Rectal smooth muscle tissue (tissue), 1 donor: ENCODE measurements at regions not wholly inside any gene's neighbourhood (a gene's known extent, or its start where the extent isn't known, plus 50 kb on each side); places are given as distances from the start of the nearest gene placed in this dataset.

Experiments
- H3K27ac ChIP-seq: one replicate; pipeline ENCODE4 v1.7.0; 2013; ENCODE audit warnings: low read depth, low read length, inconsistent platforms
- H3K27me3 ChIP-seq: one replicate; pipeline ENCODE4 v1.7.0; 2013; ENCODE audit warnings: low read length; ENCODE audit not compliant: control insufficient read depth, insufficient read depth
- H3K36me3 ChIP-seq: one replicate; pipeline ENCODE4 v1.7.0; 2013; ENCODE audit warnings: low read length; ENCODE audit not compliant: control insufficient read depth, insufficient read depth
- H3K4me1 ChIP-seq: one replicate; pipeline ENCODE4 v1.7.0; 2013; ENCODE audit warnings: low read length; ENCODE audit not compliant: control insufficient read depth, insufficient read depth
- H3K4me3 ChIP-seq: one replicate; pipeline ENCODE4 v1.7.0; 2013; ENCODE audit warnings: low read length
- H3K9ac ChIP-seq: one replicate; pipeline ENCODE4 v1.7.0; 2013; ENCODE audit warnings: low read length

DNA sequence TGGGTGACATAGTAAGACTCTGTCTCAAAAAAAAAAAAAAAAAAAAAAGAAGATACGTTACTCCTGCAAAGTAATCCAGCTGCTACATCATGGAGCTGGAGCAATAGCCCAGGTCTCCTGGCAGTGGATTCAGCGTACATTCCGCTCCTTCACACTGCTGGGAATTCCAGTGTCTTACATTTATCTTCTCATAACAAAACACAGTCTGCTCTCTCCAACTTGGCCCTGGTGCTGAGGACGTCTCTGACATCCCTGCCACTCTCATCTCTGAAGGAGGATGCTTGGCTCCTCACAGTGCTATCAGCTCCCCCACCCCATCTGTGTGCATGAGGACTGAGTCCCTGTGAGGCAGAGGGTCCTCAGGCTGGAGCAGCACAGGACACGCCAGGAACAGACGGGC lies 529.8 kb downstream of the CD83 start:
- H3K36me3 ChIP-seq, result no peaks in the 10 kb centered on the region
- no peaks in the 10 kb centered on the region for H3K27me3 ChIP-seq
- no peak overlapping the region for H3K4me3 ChIP-seq
- H3K9ac ChIP-seq, result no peak overlapping the region
- H3K27ac ChIP-seq, result no peak overlapping the region
- no peaks in the 10 kb centered on the region for H3K4me1 ChIP-seq

DNA sequence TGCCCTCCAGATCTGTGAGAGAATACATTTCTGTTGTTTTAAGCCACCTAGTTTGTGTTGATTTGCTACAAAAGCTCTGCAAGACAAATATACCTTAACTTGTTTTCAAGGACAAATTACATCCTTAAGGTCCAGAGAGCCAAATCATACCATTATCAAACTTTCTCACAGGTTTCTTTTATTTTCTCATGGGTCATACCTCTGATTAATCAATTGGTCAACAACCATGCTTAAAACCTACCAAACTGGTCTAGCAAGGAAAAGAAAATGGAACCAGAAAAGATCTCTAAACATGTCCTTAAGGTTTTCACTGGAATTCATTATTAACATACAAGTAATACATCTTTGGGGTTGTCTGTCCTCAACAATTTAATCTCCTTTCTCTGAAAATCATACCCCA lies 535.0 kb downstream of the CD83 start:
- no peaks in the 10 kb centered on the region for H3K27me3 ChIP-seq
- peaks cover 3% of the 10 kb centered on the region for H3K4me1 ChIP-seq
- H3K27ac ChIP-seq, result no peak overlapping the region
- no peaks in the 10 kb centered on the region for H3K36me3 ChIP-seq
- H3K9ac ChIP-seq, result no peak overlapping the region
- no peak overlapping the region for H3K4me3 ChIP-seq

DNA sequence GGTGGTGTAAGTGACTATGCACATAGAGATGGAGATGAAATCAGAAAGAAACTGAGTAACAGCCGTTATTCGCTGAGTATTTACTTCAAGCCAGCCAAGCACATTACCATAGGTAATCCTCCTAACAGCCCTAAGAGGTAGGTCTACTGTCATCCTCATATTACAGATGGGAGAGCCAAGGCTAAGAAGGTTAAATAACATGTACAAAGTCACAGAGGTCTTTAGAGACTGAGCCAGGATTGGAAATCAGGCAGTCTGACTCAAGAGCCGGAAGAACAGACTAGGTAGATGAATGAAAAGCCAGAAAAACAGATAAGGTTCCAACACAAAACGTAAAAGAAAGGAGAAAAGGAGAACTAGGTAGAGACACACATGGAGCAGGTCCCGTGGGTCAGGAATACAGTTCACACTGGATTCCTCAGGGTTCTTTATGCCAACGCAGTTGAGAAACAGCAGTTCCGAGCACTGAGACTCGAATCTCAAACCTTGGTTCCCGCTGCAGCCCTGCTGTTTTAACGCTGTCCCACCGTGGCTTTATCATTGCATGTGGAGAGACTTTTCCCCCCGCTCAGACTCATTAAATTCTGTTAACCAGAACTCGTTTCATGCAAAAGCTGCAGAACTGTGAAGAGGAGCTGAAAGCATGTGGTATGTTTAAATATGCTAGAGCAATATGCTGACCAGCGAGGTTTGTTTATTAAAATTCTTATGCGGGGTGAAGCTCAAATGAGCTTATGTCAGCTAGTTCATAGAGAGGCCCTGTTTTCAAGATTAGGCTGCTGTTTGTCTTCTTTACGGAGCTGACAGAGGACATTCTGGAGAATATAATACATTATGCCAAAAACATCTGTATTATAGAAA lies 537.9 kb downstream of the CD83 start:
- peaks cover 3% of the 10 kb centered on the region for H3K4me1 ChIP-seq

DNA sequence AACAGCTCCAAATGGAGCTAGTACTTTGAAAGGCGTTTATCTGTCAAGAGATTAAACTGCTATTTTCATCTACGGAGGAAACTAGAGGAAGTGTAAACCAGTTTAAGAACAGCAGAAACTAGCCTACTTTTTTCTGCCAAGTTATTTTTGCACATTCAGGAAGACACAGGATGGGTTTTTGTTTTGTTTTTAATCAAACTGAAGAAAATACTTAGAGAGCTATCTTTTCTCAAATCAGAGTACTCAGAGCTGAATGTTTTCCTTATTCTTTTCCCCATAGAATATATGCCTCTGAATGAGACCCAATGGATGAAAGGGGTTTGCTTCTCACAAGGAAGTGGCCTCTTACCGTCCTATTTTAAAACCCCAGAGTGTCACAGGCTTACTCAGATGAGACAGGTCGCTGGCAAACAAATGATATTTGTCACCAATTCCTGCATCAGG lies 538.5 kb downstream of the CD83 start:
- no peaks in the 10 kb centered on the region for H3K27me3 ChIP-seq
- H3K9ac ChIP-seq, result no peak overlapping the region
- H3K36me3 ChIP-seq, result no peaks in the 10 kb centered on the region
- H3K4me1 ChIP-seq, result peaks cover 3% of the 10 kb centered on the region
- H3K4me3 ChIP-seq, result no peak overlapping the region
- no peak overlapping the region for H3K27ac ChIP-seq

More for the DNA sequence above, 537.9 kb downstream of the CD83 start:
- H3K4me3 ChIP-seq, result no peak overlapping the region
- H3K27ac ChIP-seq, result no peak overlapping the region
- no peaks in the 10 kb centered on the region for H3K36me3 ChIP-seq
- H3K27me3 ChIP-seq, result no peaks in the 10 kb centered on the region
- no peak overlapping the region for H3K9ac ChIP-seq

DNA sequence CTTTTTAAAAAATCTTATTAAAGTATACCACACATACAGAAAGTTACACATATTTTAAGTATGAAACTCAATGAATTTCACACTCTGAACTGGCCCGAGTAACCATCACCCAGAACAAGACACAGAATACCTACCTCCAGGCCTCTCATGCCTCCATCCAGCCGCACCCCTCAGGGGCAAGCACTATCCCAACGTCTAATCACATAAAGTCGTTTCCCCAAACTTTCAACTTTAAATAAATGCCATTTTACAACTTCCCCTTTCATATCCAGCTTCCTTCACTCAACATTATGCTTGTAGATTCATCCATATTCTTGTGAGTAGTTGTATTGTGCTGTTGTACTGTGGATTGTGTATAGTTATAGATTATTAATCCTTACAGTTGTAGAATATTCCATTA lies 539.1 kb downstream of the CD83 start:
- Histone ChIP-seq H3K9ac (no peak overlapping the region), H3K27ac (no peak overlapping the region), H3K4me3 (no peak overlapping the region), H3K36me3 (no peaks in the 10 kb centered on the region), H3K4me1 (peaks cover 3% of the 10 kb centered on the region), H3K27me3 (no peaks in the 10 kb centered on the region)

DNA sequence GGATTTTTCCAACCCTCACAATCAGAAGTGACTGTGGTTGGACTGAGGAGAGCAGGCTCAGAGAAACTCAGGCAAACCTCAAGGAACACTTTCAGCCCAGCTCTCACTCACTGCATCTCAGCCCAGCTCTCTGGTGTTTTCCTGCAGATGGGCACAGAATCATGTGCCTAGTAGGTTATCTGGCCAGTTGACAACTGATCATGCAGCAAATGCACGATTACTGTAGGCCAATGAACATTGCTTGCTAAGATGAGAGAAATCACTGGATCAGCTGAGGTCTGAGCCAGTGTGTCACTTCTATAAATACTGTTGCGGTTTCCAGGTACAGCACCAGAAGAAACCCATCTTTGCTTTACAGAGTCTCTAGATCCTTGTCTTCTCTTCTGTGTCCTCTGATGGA lies 540.5 kb downstream of the CD83 start:
- H3K4me3 ChIP-seq, result no peak overlapping the region

DNA sequence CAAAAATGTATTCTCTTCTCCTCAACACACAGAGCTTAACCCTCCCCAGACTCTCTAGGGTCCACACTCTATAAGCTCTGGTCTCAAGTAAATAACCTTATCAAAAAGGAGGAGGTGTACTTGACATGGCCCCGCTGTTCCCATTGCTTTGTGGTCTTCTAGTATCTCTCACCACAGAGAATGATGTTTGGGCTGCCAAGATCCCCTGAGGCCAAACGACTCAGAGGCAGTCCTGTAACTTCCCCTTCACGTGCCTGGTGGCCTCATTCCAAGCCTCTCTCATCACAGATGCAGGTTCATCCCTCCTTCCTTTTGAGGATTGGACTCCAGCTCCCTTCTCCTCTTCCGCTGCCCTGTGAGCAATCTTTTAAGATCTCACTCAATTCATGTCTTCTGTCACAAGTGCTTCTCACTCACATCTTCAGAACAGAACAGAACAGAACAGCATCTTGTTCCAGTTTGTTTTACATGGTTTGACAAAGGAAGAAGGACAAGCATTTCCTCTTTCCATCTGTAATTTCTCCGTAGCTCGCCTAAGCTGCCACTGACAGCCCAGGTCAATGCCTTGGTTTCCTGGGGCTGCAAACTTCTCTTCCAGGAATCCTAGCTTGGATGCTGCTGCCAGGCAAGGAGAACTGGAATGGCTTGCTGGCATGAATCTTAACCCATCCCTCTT lies 541.5 kb downstream of the CD83 start:
- H3K9ac ChIP-seq, result no peak overlapping the region

More for the DNA sequence above, 540.5 kb downstream of the CD83 start:
- Histone ChIP-seq H3K4me1 (peaks cover 3% of the 10 kb centered on the region), H3K9ac (no peak overlapping the region), H3K27ac (no peak overlapping the region), H3K27me3 (no peaks in the 10 kb centered on the region), H3K36me3 (no peaks in the 10 kb centered on the region)

DNA sequence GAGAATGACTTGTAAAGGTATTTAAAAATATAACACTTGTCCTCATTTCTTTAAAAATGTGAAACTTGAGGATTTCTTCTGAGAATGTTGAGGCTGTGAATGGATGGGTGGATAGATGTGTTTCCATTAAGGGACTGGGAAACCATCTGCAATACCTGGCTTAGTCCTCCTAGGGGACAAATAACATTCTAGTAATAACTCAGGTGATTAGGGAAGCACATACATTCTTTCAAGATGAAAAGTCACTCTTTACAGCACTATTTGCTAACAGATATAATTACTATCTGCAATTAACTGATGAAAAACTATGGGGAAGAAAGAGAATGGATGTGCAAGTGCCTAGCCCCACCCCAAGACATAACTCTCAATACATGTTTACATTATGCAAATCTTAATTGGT lies 542.3 kb downstream of the CD83 start:
- Histone ChIP-seq H3K4me3 (no peak overlapping the region), H3K9ac (no peak overlapping the region), H3K27ac (no peak overlapping the region), H3K27me3 (no peaks in the 10 kb centered on the region), H3K4me1 (peaks cover 3% of the 10 kb centered on the region), H3K36me3 (no peaks in the 10 kb centered on the region)

More for the DNA sequence above, 541.5 kb downstream of the CD83 start:
- Histone ChIP-seq H3K27me3 (no peaks in the 10 kb centered on the region), H3K27ac (no peak overlapping the region), H3K4me1 (peaks cover 3% of the 10 kb centered on the region), H3K4me3 (no peak overlapping the region), H3K36me3 (no peaks in the 10 kb centered on the region)

DNA sequence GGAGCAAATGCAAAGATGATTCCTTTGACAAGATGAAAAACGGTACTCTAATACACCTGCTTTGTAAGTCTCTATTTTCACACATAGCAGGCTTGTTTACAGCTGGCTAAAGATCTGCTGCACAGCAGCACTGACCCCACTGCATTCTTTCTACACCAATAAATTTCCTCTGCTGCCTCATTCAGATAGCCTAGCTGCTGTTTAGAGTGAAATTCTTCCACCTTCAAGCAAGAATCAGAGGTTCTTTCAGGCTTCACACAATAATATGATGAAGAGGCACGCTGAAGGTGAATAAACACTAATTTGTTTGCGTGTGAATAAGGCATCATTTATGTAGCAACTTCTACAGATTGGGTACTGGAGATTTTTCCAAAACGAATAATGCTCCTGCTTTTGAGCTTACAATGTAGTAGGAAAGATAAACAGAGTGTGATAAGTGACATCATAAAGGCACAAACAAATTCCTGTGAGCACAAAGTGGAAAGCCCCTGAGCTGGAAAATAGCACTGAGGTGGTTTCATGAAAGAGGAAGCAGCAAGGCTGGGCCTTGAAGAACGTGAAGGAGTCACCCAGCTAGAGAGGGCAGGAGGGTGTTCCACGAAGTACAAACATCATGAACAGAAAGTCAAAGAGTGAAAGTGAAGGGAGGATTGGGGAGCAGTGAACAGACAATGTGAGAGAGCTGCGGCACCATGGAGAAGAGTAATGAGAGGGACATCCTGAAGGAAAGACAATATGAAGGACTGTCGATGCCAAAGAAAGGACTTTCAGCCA lies 543.4 kb downstream of the CD83 start:
- H3K27ac ChIP-seq, result no peak overlapping the region

DNA sequence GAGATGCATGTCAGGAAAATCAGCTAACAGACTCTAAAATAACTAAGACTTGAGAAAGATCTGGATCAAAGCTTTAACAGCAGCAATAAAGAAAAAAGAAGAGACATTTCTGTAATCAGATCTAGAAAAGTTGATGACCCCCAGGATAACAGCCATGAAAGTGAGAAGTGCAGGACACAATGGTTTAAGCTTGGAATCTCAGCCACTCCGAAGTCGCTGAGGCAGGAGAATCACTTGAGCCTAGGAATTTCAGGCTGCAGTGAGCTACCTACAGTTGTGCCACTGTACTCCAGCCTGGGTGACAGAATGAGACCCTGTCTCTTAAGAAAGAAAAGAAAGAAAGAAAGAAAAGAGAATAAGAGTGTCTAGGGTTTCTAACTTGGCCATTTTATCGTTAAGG lies 544.1 kb downstream of the CD83 start:
- Histone ChIP-seq H3K4me1 (no peaks in the 10 kb centered on the region), H3K36me3 (no peaks in the 10 kb centered on the region), H3K27ac (no peak overlapping the region), H3K27me3 (no peaks in the 10 kb centered on the region), H3K9ac (no peak overlapping the region), H3K4me3 (no peak overlapping the region)

More for the DNA sequence above, 543.4 kb downstream of the CD83 start:
- no peaks in the 10 kb centered on the region for H3K27me3 ChIP-seq
- no peak overlapping the region for H3K4me3 ChIP-seq
- H3K9ac ChIP-seq, result no peak overlapping the region
- H3K36me3 ChIP-seq, result no peaks in the 10 kb centered on the region
- peaks cover under 1% of the 10 kb centered on the region for H3K4me1 ChIP-seq

DNA sequence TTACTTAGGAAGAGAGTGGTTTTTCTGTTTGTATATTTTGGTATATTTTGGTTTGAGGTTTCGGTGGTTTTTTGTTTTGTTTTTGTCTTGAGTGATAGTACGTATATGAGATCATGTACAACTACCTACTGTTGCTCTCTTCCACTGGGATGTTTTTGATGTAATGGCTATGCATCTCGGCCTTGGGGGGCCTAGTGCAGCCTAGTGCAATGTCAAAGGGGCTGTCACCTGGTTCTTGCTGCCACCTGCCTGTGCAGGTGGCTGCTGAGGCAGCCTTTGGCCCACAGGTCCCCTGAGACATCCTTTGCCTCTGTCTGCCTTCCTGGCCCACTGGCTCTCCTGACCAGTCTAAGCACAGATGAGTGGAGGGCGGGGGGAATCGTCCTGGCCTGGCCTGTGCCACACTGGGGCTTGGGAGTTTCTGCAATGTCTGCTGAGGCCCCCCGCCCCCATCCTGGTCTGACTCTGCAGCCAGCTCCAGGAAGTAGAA lies 546.6 kb downstream of the CD83 start:
- Histone ChIP-seq H3K27me3 (no peaks in the 10 kb centered on the region), H3K27ac (no peak overlapping the region), H3K4me1 (no peaks in the 10 kb centered on the region), H3K4me3 (no peak overlapping the region), H3K9ac (no peak overlapping the region), H3K36me3 (no peaks in the 10 kb centered on the region)

DNA sequence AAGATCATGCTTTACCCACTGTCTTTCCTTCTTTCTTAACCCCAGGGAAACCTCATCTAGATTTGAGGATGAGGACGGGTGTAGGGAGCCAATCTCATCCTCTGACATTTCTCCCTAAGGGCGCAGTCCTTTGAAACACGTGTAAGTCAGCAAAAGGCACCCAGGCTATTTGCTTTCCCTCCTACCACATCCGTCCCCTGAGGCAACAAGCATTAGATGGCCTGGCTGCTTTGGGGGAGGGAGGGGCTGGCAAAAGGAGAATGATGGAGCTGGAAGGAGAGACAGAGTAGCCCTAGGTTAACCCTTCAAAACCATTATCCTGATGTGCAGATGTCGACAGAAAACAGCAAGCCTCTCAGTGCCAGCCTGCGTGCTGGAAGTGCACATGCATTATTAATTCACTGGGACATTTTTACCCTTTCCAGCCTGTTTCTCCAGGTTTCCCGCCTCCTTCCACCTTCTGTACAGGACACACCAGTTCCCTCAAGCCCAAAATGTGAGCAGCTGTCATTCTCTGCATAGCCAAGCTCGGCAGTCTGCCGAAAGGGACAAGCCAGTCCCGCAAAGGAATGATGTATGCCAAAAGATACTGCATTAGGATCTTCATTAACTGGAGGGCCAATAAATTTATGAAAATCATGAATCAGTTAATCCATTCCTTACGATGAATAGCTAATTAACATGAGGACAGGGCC lies 547.2 kb downstream of the CD83 start:
- no peak overlapping the region for H3K9ac ChIP-seq

More for the DNA sequence above, 547.2 kb downstream of the CD83 start:
- Histone ChIP-seq H3K4me1 (no peaks in the 10 kb centered on the region), H3K36me3 (no peaks in the 10 kb centered on the region), H3K27me3 (no peaks in the 10 kb centered on the region), H3K27ac (no peak overlapping the region), H3K4me3 (no peak overlapping the region)
